GM19035 (cell line): ENCODE measurements at regions not wholly inside any gene's neighbourhood (a gene's known extent, or its start where the extent isn't known, plus 50 kb on each side); places are given as distances from the start of the nearest gene placed in this dataset.

Experiments used
- ATAC-seq: cut with Tn5 transposase; IDR thresholded peaks from one replicate; pipeline ENCODE4 v1.9.1; 2021; ENCODE audit not compliant: unreplicated experiment

DNA sequence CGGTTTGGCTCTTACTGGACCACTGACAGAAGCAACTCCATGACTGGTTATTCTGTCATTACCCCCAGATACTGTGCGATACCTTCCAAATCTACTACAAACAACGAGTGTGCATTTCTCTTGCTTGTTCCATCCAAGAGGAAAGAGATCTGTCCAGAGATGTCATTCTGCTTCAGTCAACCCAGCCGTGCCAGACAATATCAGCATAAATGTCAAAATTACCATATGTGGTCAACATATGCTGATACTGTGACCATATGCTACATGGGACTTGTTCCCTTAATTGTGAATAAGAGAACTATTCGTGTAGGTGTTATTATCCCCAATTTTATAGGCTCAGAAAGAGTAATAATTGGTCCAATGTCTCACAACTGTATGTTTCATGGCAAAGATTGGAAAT lies 143.2 kb upstream of the PRSS1 start:
- ATAC-seq: no peak

DNA sequence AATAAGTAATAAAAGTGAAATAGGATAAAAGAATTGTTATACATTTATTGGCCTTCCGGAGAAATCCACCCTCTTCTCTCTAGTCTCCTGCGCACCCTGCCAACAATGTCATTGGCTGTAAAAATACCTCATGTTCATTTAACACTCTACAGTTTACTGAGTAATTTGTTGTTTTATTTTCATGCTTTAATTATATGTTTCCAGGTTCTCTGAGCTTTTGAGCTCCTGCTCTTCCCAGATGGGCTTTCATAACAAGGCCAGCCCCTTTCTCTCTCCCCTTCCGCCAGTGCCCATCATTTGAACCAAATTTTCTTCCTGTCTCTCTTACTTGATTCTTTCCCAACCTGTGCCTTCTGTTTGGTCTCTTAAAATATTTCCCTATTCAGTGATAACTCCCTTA lies 144.6 kb upstream of the PRSS1 start:
- no peak for ATAC-seq

DNA sequence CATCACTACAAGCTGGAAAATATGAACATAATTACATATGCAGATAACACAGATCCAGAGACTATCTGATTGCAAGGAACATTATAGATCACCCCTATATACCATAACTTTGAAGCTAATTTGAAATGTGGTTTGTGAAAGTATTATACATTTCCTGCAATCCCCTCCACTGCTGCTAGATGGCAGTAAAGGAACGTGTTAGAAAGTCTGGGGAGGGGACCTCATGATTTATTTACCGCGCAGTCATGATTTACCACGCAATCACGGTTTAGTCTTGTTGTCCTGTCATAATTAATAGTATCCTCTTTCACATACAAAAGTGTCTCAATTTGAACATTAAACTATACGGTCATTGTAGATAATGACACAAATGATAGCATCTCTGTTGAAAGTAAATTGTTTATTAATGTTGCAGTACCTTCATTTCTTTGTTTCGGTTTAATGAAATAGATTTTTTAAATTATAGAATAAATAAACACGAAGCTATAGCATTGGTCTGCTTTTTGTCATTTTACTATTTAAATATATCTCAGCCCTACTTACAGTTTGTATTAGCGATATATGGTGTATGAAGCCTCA lies 145.3 kb upstream of the PRSS1 start:
- ATAC-seq: peak; percentile 72

DNA sequence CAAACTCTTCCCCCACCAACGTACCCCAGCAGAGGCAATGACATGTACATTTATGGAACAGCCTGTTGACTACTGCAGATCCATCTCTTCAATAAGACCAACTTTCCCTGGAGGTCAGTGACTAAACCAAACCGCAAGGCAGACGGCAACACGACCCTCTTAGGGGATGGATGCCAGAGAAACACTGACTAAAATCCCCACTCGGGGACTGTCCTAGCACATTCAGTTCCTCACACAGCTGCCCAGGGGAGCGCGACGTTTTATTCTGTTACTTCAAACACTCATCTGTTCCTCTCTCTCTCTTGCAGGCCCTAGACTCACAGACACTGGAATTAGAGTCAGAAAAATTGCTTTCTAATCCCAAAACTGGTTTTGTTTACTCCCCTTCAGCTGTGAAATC lies 146.5 kb upstream of the PRSS1 start:
- ATAC-seq: no peak

DNA sequence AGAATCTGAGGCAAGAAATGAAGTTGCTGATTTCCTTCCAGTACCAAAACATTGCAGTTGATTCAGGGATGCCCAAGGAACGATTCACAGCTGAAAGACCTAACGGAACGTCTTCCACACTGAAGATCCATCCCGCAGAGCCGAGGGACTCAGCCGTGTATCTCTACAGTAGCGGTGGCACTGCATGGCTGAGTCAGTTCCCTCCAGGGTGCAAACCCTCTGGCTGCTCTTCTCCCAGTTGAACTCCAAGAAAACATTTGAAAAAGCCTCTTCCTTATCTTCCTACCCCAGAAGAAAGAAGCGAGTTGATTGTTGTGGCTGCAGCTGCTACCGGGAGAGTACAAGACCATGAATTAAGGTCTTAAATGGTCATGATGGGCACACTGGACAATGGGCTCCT lies 147.1 kb upstream of the PRSS1 start:
- no peak for ATAC-seq

DNA sequence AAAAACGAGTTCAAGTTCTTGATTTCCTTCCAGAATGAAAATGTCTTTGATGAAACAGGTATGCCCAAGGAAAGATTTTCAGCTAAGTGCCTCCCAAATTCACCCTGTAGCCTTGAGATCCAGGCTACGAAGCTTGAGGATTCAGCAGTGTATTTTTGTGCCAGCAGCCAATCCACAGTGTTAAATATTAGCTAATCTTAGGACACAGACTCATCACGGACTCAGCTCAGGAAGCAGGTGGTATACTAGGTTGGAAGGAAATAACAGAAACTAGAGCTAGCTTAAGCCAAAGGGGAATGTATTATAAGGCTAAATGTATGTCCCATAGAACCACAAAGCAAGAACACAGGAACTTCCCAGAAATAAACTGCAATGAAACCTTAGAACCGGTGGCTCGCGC lies 151.0 kb upstream of the PRSS1 start:
- ATAC-seq: no peak

DNA sequence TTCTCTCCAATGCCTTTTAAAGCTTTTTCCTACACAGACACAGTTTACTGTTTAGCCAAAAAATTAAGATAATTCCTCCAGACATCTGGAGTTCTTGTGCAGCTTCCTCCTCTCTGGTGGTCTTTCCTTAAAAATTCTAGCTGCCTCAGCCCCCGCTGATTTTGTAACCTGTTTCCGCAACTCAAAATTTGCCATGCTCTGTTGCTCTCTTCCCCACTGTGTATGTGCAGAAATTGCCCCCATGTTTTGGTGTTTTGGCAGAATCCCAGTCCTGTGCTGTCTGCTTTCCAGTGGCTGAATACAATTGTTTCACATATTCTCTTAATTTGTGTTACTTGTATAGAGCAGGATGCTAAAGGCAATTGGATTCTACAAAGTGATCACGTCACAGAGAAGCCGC lies 151.7 kb upstream of the PRSS1 start:
- ATAC-seq: no peak

DNA sequence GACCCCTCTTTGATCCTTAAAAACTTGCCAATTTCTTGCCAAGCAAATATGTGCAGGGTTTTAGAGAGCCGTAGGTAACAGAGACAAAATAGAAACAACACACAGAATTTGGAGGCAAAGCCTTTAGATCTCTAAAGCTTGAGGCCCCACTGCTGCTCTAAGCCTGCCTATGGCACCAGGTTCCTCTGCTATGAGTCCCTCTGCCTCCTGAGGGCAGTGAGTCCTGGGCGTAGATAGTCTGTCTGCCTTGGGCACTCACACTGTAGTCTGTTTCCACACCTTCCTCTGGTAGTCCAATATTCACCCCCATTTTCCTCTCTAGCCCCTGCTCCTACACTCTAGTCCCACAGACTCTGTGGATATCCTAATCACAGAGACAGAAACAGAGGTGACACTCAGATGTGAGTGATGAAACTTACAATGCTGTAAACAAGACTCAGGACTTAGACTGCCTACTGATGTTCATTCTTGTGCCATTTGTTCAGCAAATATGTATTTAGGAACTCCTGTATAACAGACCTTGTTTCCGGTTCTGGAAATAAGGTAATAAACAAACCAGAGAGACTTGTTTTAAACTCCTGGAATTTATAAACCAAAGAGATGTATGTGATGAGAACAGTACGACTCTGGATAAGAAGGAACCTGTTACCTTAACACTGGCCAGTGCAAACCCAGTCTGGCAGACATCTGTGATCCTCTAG lies 153.3 kb upstream of the PRSS1 start:
- no peak for ATAC-seq

DNA sequence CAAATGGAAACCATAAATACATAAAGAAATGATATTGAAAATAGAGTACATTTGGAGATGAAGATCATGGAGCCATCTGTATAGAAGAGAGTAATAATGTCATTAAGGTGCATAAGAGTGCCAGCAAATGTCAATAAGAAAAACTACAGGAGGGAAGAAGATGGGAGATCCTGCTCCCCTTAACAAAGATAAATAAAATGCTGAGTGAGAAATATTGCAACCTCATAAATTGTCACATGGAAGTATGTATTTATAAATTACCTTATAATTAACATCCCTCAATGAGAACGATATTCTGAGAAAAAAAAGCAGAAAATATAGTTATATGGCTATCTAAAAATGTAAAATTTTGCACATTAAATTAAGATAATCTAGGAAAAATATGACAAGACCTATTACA lies 155.2 kb upstream of the PRSS1 start:
- no peak for ATAC-seq

DNA sequence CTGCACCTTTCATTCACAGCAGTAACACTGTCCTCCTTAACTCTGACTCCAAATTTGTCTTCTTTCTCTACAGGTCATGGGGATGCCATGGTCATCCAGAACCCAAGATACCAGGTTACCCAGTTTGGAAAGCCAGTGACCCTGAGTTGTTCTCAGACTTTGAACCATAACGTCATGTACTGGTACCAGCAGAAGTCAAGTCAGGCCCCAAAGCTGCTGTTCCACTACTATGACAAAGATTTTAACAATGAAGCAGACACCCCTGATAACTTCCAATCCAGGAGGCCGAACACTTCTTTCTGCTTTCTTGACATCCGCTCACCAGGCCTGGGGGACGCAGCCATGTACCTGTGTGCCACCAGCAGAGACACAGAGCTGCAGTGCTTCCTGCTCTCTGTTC lies 156.2 kb upstream of the PRSS1 start:
- ATAC-seq: no peak

DNA sequence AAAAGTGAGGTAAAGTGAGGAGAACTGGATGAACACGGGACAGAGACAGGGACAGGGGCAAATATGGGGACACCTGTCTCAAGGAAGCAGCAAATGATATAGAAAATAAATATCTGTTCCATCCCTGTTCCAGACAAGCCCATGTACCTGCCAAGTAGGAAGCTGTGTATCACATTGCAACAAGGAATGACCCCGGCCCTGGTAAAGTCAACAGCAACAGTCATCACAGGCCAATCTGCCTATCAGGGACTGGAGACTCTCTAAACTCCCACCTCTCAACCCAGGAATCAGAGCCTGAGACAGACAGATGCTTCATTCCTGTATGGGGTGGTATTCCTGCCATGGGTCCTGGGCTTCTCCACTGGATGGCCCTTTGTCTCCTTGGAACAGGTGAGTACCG lies 156.6 kb upstream of the PRSS1 start:
- ATAC-seq: no peak

DNA sequence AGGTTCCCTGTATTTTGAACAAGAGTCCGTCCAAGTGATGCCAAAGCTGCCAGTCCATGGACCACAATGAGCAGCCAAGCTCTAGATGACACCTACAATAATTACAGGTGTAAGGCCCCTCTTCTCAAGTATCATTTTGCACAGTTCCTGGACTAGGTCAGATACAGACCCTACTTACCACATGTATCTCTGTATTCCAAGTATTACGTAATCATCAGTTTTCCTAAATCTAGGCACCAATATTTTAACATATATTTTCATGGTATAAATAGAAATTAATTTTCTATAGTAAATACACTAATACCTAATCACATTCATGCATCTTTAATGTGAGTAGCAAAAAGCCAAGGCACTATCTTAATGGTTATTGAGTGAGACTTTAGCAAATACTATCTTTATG lies 157.0 kb upstream of the PRSS1 start:
- no peak for ATAC-seq

DNA sequence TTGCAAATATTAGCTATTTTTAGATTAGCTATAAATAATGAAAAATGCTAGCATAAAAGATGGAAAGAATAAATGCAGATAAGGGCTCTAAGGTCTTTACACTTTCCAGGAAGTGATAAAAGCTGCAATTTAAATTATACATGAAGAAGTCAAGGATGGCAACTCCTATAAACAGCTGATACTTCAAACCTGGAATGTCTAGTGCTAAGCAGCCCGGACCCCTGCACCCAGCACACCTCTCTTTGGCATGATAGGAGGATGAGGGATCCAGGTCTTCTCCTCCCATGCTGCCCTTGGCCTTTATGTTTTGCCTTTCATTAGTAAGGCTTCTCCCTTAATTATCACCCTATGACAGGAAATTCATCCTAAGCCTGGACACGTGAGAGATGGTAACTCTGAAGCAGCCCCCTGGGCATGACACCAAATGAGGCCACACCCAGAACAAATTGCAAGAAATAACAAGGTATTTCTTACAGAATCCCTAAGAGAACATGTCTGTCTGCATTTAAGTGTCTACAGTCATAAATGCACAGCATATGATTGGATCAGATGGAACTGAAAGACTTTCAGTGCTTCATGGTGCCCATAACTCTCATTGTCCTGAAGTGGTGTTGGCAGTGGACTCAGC lies 158.3 kb upstream of the PRSS1 start:
- ATAC-seq: no peak

DNA sequence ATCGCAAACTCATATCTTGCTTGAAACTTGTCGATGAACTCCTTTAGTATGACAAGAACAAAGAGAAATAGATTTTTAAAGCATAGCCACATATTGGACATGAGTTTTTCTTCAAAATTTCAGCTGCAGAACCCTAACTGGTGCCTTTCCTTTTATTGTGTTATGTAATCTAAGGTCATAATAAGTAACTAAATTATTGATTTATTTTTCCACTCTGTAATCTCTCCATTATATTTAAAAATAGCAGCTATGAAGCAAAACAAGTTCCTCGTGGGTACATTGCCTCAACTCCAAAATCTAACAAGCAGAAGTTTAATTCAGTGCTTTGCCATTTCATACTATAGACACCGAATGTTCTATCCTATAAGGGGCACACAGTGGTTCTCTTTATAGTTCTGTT lies 159.2 kb upstream of the PRSS1 start:
- ATAC-seq: no peak

DNA sequence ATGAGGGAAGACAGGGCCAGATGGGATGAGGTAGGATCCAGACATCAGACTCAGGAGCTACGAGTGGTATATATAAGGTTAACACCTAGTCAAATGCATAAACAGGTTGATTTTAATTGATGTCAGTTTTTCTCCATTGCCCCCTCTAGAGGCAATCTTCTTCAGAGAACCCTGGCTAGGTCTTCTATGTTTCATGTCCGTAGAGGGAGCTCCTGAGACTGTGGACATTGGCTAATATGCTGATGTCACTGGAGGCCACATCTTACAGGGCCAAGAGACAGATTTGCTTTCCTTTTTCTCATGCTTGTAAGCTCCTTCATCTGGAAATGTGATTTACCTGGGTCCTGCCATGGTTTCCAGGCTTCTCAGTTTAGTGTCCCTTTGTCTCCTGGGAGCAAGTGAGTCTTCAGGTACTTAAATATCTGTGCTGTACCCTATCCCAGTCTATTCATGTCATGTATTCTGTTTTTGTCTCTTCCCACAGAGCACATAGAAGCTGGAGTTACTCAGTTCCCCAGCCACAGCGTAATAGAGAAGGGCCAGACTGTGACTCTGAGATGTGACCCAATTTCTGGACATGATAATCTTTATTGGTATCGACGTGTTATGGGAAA lies 161.6 kb upstream of the PRSS1 start:
- peak; percentile 87 for ATAC-seq

DNA sequence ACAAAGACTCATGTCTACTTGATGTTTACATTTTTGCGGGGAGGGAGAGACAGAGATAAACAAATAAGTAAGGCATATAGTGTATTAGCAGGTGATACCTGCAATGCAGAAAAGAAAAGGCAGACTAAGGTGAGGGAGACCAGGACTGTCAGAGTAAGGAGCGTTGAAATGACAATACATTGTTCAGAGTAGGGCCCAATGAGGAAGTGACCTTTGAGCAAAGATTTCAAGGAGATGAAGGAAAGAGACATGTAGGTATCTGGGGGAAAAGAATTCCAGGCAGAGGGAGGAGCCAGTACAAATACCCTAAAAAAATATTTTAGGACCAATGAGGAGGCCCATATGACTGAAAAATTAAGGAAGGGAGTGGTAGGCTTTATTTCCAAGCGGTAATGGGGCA lies 162.7 kb upstream of the PRSS1 start:
- no peak for ATAC-seq

DNA sequence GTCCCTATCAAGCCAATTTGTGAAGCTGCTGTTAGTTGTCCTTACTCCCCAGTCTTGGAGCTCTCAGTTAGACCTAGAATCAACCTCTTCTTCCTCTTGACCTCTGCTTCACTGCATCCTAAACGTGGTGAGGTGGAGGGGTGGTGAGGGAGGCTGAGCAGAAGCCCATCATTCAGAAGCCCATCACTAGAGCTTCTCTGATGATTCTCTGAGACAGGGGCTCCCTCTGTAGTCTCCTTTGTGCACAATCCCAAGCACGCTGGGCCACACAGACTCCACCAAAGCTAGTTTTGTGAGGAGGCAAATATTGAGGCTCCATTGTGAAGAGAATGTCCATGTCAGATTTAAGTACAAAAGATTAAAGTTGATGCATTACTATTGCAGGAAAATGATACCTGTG lies 163.8 kb upstream of the PRSS1 start:
- no peak for ATAC-seq

DNA sequence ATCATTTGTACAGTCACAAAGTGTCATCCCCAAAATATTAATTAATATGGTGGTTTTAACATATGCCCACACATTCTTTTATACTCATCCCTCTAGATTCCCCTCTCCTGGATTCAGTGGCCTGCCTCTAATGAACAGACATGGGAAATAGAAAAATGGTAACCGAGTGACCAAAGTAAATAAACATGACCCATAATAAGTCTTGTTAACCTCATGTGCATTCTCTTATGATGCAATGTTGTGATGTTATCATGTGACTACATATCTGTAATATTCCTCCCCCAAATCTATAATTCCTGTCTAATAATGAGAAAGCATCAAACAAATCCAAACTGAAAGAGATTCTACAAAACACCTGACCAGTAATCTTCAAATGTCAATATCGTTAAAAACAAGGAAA lies 164.5 kb upstream of the PRSS1 start:
- no peak for ATAC-seq

DNA sequence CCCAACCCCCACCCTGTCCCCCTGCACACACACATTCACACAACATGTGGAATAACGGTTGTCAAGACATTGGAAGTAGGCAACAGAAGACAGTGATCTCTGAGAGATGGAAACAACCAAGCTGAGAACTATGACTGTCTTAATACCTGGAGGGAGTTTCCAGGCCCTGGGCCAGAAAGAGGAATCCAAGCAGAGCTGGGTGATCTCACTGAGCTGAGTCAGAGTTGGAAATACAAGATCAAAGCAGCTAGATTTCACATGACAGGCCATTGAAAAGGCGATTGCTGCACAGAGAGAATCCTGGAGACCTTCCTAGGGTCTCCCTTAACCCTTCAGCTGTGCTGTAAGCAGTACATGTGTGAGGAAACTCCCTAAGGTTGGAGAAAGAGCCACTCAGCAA lies 165.8 kb upstream of the PRSS1 start:
- peak; percentile 64 for ATAC-seq

DNA sequence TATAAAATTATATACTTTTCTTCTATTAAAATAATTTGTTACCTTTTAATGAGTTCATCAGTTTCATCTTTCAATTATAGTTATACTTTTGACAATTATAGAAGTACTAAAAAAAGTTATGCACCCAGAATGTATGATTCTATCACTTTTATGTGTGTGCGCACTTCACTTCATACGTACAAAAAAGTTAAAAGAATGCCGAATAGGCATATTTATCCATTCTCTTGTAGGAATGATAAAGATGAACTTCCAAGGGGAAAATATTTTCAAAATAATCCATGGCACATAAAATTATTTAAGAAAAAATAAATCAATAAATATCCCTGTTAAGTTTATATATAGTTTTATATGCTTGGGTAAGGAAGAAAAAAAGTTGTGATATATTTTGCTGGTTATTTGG lies 166.9 kb upstream of the PRSS1 start:
- no peak for ATAC-seq

DNA sequence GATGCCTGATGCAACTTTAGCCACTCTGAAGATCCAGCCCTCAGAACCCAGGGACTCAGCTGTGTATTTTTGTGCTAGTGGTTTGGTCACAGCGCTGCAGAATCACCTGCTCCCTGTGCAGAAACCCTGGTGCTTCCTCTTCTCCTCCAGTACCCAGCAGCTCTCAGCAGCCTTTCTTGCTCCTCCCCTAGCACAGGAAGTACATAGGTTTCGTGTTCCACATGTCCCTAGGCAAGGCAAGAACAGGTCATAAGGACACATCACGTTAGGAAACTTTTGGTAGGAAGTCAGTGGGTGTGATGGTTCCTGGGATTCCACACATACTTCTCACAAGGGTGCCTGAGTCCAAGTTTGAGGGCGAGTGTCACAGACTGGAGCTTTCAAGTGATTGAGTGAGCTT lies 167.9 kb upstream of the PRSS1 start:
- ATAC-seq: peak; percentile 58

DNA sequence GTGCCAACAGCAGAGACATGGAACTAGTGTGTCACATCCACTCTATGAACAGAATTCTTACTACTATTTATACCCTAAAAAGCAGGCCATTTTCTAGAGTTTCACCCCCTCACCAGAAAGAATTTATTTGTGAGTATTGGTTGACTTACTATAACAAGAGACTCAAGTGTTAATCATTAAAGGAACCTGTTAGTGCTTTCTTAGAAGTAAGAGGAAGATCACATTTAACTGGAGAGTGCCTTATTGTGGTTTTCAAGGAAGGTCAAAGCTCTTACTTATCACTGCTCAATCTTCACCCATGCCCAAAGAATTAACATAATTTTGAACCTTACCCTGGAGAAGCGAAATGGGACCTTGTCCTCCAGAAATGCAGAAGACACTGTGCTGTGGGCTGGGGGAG lies 169.3 kb upstream of the PRSS1 start:
- ATAC-seq: no peak
